ENCODE measurements at regions not wholly inside any gene's neighbourhood (a gene's known extent, or its start where the extent isn't known, plus 50 kb on each side); places are given as distances from the start of the nearest gene placed in this dataset.

DNA sequence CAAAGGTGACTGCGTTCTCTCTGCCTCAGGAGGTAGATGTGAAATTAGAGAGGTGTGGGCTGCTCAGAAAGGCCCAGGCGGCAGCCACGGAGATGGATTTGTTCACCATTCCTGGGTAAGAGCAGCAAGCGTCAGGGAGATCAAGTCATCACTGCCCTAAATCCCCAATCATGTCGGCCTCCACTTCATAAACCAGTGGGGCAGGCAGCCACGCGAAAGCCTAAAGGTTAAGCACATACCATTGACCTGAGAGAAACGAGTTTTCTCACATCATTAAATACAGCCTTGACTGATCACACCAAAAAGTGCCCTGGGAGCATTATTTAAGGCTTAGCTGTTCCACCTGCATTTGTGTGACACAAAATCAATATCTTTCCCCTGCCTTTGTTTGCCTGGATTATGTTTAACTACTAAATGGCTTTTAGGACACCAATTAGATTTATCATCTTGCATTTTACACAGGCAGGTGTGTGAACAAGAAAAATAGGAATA is 50.7 kb upstream of the FOXB1 start:
- Histone ChIP-seq H3K4me1 (ENCODE audit: control insufficient read depth in 1 of 2, insufficient read depth in 2 of 2, low read length in 2 of 2) (no peaks in the 10 kb centered on the region), H3K27ac (ENCODE audit: low read depth, low read length) (no peak overlapping the region), H3K9me2 (ENCODE audit: insufficient read depth) (no peaks in the 10 kb centered on the region), H3K9me3 (ENCODE audit: control insufficient read depth in 1 of 2, insufficient read depth in 1 of 2, low read depth in 1 of 2, low read length in 2 of 2) (no peaks in the 10 kb centered on the region), H2AFZ (ENCODE audit: low read depth, low read length, poor library complexity, severe bottlenecking) (no peak overlapping the region), H3K79me2 (ENCODE audit: insufficient read depth, low read length) (no peaks in the 10 kb centered on the region), H3K27me3 (ENCODE audit: insufficient read depth, low read length) (peaks cover 21% of the 10 kb centered on the region), H3K4me2 (ENCODE audit: low read length) (no peak overlapping the region), H3K36me3 (ENCODE audit: control insufficient read depth in 1 of 2, insufficient read depth in 2 of 2, low read length in 2 of 2) (no peaks in the 10 kb centered on the region), H3K9ac (ENCODE audit: low read length) (no peak overlapping the region), H3K4me3 (replicated peaks in 1 of 2; ENCODE audit: low read depth in 1 of 2, low read length in 2 of 2) (no peak overlapping the region), H4K20me1 (ENCODE audit: insufficient read depth) (no peaks in the 10 kb centered on the region)
- ChIA-PET POLR2A (no interaction called here), CTCF (no interaction called here), RAD21 (ENCODE audit: low non-redundant PET in 1 of 2, low total read pairs in 2 of 2, uncharacterized antibody in 2 of 2, unreplicated experiment in 2 of 2) (no interaction called here)
- DNase-seq (ENCODE audit: low read depth, low spot score) (no peak), ATAC-seq (no peak)
- no TSS peak for BruUV-seq (replicated peaks)
- intact Hi-C loops (cut with micrococcal nuclease) = no loop called here
- no peak for TF ChIP-seq RAD21 (IDR thresholded peaks at IDR 0.05; ENCODE audit: low read depth)
- no peak for TF ChIP-seq FOSL1 (IDR thresholded peaks at IDR 0.05; ENCODE audit: low read depth)
- TF ChIP-seq TCF7L2 (IDR thresholded peaks at IDR 0.05; ENCODE audit: borderline replicate concordance, extremely low read depth, insufficient read depth, insufficient read length) = no peak
- TF ChIP-seq, protein P1, sequence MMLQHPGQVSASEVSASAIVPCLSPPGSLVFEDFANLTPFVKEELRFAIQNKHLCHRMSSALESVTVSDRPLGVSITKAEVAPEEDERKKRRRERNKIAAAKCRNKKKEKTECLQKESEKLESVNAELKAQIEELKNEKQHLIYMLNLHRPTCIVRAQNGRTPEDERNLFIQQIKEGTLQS (IDR thresholded peaks at IDR 0.05) = no peak
- TF ChIP-seq JUND (IDR thresholded peaks at IDR 0.05) = no peak
- no peak for TF ChIP-seq POLR2A (IDR thresholded peaks at IDR 0.05; ENCODE audit: borderline replicate concordance, extremely low read depth, insufficient read depth, insufficient read length)
- TF ChIP-seq ZFX (IDR thresholded peaks at IDR 0.05) = no peak

DNA sequence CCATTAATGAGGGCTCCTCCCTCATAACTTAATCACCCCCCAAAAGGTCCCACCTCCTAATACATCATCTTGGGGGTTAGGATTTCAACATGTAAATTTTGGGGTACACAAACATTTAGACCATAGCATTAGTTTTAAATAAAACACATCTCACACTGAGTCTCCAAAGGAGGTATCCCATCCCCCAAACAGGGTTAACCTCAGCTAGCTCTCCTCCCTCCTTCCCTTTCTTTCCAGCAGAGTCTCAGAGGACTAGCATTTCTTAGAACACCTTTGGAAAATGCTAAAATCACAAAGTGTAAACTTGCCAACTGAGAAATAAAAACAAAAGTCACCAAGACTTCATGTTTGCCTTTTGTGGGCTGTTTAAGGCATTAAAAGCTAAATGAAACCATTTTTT is 51.2 kb upstream of the FOXB1 start:
- RAD21 ChIA-PET (ENCODE audit: low non-redundant PET in 1 of 2, low total read pairs in 2 of 2, uncharacterized antibody in 2 of 2, unreplicated experiment in 2 of 2) = no interaction called here
- POLR2A ChIA-PET = no interaction called here
- peaks cover 21% of the 10 kb centered on the region for H3K27me3 ChIP-seq (ENCODE audit: insufficient read depth, low read length)
- H3K4me2 ChIP-seq (ENCODE audit: low read length) = no peak overlapping the region
- no peaks in the 10 kb centered on the region for H4K20me1 ChIP-seq (ENCODE audit: insufficient read depth)
- intact Hi-C loops (cut with micrococcal nuclease) = no loop called here
- H3K9me3 ChIP-seq (ENCODE audit: control insufficient read depth in 1 of 2, insufficient read depth in 1 of 2, low read depth in 1 of 2, low read length in 2 of 2) = no peaks in the 10 kb centered on the region
- no peaks in the 10 kb centered on the region for H3K79me2 ChIP-seq (ENCODE audit: insufficient read depth, low read length)
- no peak overlapping the region for H3K4me3 ChIP-seq (replicated peaks in 1 of 2; ENCODE audit: low read depth in 1 of 2, low read length in 2 of 2)
- no peaks in the 10 kb centered on the region for H3K4me1 ChIP-seq (ENCODE audit: control insufficient read depth in 1 of 2, insufficient read depth in 2 of 2, low read length in 2 of 2)
- H3K9me2 ChIP-seq (ENCODE audit: insufficient read depth) = no peaks in the 10 kb centered on the region
- no TSS peak for BruUV-seq (replicated peaks)
- CTCF ChIA-PET = no interaction called here
- ATAC-seq (no peak), DNase-seq (ENCODE audit: low read depth, low spot score) (no peak)
- H3K9ac ChIP-seq (ENCODE audit: low read length) = no peak overlapping the region
- no peak overlapping the region for H2AFZ ChIP-seq (ENCODE audit: low read depth, low read length, poor library complexity, severe bottlenecking)
- H3K36me3 ChIP-seq (ENCODE audit: control insufficient read depth in 1 of 2, insufficient read depth in 2 of 2, low read length in 2 of 2) = no peaks in the 10 kb centered on the region
- no peak overlapping the region for H3K27ac ChIP-seq (ENCODE audit: low read depth, low read length)
- TF ChIP-seq ZFX (IDR thresholded peaks at IDR 0.05) (no peak), EZH2phosphoT487 (IDR thresholded peaks at IDR 0.05; ENCODE audit: borderline replicate concordance) (no peak), FOSL1 (IDR thresholded peaks at IDR 0.05; ENCODE audit: low read depth) (no peak), EGR1 (IDR thresholded peaks at IDR 0.05; ENCODE audit: low read depth) (no peak), EZH2 (IDR thresholded peaks at IDR 0.05) (no peak), CEBPB (IDR thresholded peaks at IDR 0.05; ENCODE audit: low read depth) (no peak), YY1 (IDR thresholded peaks at IDR 0.05; ENCODE audit: extremely low read depth, insufficient replicate concordance, low read depth, low read length) (no peak), RAD21 (IDR thresholded peaks at IDR 0.05; ENCODE audit: low read depth) (no peak), ELF1 (IDR thresholded peaks at IDR 0.05; ENCODE audit: borderline replicate concordance, low read depth) (no peak), CBX3 (IDR thresholded peaks at IDR 0.05; ENCODE audit: low read depth) (no peak), SIN3A (IDR thresholded peaks at IDR 0.05; ENCODE audit: low read depth) (no peak)
- TF ChIP-seq, protein P1 (IDR thresholded peaks at IDR 0.05) = no peak
- TF ChIP-seq, protein P2, sequence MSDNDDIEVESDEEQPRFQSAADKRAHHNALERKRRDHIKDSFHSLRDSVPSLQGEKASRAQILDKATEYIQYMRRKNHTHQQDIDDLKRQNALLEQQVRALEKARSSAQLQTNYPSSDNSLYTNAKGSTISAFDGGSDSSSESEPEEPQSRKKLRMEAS (IDR thresholded peaks at IDR 0.05) = no peak
- TF ChIP-seq, protein P3, sequence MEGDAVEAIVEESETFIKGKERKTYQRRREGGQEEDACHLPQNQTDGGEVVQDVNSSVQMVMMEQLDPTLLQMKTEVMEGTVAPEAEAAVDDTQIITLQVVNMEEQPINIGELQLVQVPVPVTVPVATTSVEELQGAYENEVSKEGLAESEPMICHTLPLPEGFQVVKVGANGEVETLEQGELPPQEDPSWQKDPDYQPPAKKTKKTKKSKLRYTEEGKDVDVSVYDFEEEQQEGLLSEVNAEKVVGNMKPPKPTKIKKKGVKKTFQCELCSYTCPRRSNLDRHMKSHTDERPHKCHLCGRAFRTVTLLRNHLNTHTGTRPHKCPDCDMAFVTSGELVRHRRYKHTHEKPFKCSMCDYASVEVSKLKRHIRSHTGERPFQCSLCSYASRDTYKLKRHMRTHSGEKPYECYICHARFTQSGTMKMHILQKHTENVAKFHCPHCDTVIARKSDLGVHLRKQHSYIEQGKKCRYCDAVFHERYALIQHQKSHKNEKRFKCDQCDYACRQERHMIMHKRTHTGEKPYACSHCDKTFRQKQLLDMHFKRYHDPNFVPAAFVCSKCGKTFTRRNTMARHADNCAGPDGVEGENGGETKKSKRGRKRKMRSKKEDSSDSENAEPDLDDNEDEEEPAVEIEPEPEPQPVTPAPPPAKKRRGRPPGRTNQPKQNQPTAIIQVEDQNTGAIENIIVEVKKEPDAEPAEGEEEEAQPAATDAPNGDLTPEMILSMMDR (IDR thresholded peaks at IDR 0.05 in 2 of 3, conservative IDR thresholded peaks at IDR 0.05 in 1 of 3; ENCODE audit: borderline replicate concordance in 1 of 3, insufficient read depth in 1 of 3, low read depth in 2 of 3, low read length in 2 of 3) = no peak
- TF ChIP-seq, protein P4, sequence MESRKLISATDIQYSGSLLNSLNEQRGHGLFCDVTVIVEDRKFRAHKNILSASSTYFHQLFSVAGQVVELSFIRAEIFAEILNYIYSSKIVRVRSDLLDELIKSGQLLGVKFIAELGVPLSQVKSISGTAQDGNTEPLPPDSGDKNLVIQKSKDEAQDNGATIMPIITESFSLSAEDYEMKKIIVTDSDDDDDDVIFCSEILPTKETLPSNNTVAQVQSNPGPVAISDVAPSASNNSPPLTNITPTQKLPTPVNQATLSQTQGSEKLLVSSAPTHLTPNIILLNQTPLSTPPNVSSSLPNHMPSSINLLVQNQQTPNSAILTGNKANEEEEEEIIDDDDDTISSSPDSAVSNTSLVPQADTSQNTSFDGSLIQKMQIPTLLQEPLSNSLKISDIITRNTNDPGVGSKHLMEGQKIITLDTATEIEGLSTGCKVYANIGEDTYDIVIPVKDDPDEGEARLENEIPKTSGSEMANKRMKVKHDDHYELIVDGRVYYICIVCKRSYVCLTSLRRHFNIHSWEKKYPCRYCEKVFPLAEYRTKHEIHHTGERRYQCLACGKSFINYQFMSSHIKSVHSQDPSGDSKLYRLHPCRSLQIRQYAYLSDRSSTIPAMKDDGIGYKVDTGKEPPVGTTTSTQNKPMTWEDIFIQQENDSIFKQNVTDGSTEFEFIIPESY (IDR thresholded peaks at IDR 0.05; ENCODE audit: extremely low read depth, insufficient replicate concordance, low read length) = no peak

Data from HCT116 (cell line).